ENCODE measurements at regions not wholly inside any gene's neighbourhood (a gene's known extent, or its start where the extent isn't known, plus 50 kb on each side); places are given as distances from the start of the nearest gene placed in this dataset.

GRCh38 chr10:130801276-130801675 is 510.2 kb downstream of the TCERG1L start:
- no TSS peak for BruUV-seq (replicated peaks)
- DNase-seq (ENCODE audit: low spot score) = no peak
- ChIA-PET POLR2A (ENCODE audit: low non-redundant PET) (no interaction called here), CTCF (no interaction called here)
- Histone ChIP-seq H3K9me3 (ENCODE audit: low read depth, low read length, poor library complexity, severe bottlenecking) (no peaks in the 10 kb centered on the region), H3K36me3 (ENCODE audit: insufficient read depth, low read length, poor library complexity, severe bottlenecking) (no peaks in the 10 kb centered on the region), H3K27ac (ENCODE audit: low read depth, low read length, poor library complexity, severe bottlenecking) (no peak overlapping the region), H3K4me1 (ENCODE audit: insufficient read depth, low read length, poor library complexity, severe bottlenecking) (no peaks in the 10 kb centered on the region), H3K27me3 (replicated peaks; ENCODE audit: insufficient read depth, low read depth, low read length, poor library complexity) (no peaks in the 10 kb centered on the region), H3K4me3 (ENCODE audit: low read depth, low read length, poor library complexity, severe bottlenecking) (no peak overlapping the region)
- intact Hi-C loops (cut with micrococcal nuclease; ENCODE audit: unreplicated experiment) = no loop called here
- TF ChIP-seq CTCF (conservative IDR thresholded peaks at IDR 0.05; ENCODE audit: low read depth, low read length) (no peak), EZH2 (IDR thresholded peaks at IDR 0.05; ENCODE audit: borderline replicate concordance, low read depth, low read length, poor library complexity, severe bottlenecking) (no peak)

- CTCF ChIA-PET = no interaction called here
- no peaks in the 10 kb centered on the region for H3K27me3 ChIP-seq (replicated peaks; ENCODE audit: insufficient read depth, low read depth, low read length, poor library complexity)
- H3K4me3 ChIP-seq (ENCODE audit: low read depth, low read length, poor library complexity, severe bottlenecking) = no peak overlapping the region
- H3K27ac ChIP-seq (ENCODE audit: low read depth, low read length, poor library complexity, severe bottlenecking) = no peak overlapping the region
- POLR2A ChIA-PET (ENCODE audit: low non-redundant PET) = no interaction called here
- intact Hi-C loops (cut with micrococcal nuclease; ENCODE audit: unreplicated experiment) = no loop called here
- H3K4me1 ChIP-seq (ENCODE audit: insufficient read depth, low read length, poor library complexity, severe bottlenecking) = no peaks in the 10 kb centered on the region
- no peak for DNase-seq (ENCODE audit: low spot score)
- TF ChIP-seq EZH2 (IDR thresholded peaks at IDR 0.05; ENCODE audit: borderline replicate concordance, low read depth, low read length, poor library complexity, severe bottlenecking) = no peak
- TF ChIP-seq CTCF (conservative IDR thresholded peaks at IDR 0.05; ENCODE audit: low read depth, low read length) = no peak
- no peaks in the 10 kb centered on the region for H3K36me3 ChIP-seq (ENCODE audit: insufficient read depth, low read length, poor library complexity, severe bottlenecking)
- no peaks in the 10 kb centered on the region for H3K9me3 ChIP-seq (ENCODE audit: low read depth, low read length, poor library complexity, severe bottlenecking)
- BruUV-seq (replicated peaks) = no TSS peak
These were observed 509.7 kb downstream of the TCERG1L start for GRCh38 chr10:130801784-130802183.

GRCh38 chr10:130802301-130802700 is 509.2 kb downstream of the TCERG1L start:
- no peak for DNase-seq (ENCODE audit: low spot score)
- BruUV-seq (replicated peaks) = no TSS peak
- intact Hi-C loops (cut with micrococcal nuclease; ENCODE audit: unreplicated experiment) = no loop called here
- TF ChIP-seq CTCF (conservative IDR thresholded peaks at IDR 0.05; ENCODE audit: low read depth, low read length) (no peak), EZH2 (IDR thresholded peaks at IDR 0.05; ENCODE audit: borderline replicate concordance, low read depth, low read length, poor library complexity, severe bottlenecking) (no peak)
- no peaks in the 10 kb centered on the region for H3K27me3 ChIP-seq (replicated peaks; ENCODE audit: insufficient read depth, low read depth, low read length, poor library complexity)
- H3K4me3 ChIP-seq (ENCODE audit: low read depth, low read length, poor library complexity, severe bottlenecking) = no peak overlapping the region
- H3K36me3 ChIP-seq (ENCODE audit: insufficient read depth, low read length, poor library complexity, severe bottlenecking) = no peaks in the 10 kb centered on the region
- ChIA-PET POLR2A (ENCODE audit: low non-redundant PET) (no interaction called here), CTCF (no interaction called here)
- H3K4me1 ChIP-seq (ENCODE audit: insufficient read depth, low read length, poor library complexity, severe bottlenecking) = no peaks in the 10 kb centered on the region
- H3K27ac ChIP-seq (ENCODE audit: low read depth, low read length, poor library complexity, severe bottlenecking) = no peak overlapping the region
- no peaks in the 10 kb centered on the region for H3K9me3 ChIP-seq (ENCODE audit: low read depth, low read length, poor library complexity, severe bottlenecking)

Data from A673 (cell line).